Peyer's patch (tissue), 4 donors: ENCODE measurements at regions not wholly inside any gene's neighbourhood (a gene's known extent, or its start where the extent isn't known, plus 50 kb on each side); places are given as distances from the start of the nearest gene placed in this dataset.

ENCODE experiments used
- DNase-seq, 3 donors: peaks; one replicate each; pipeline ENCODE4 v3.0.0-alpha.2; 2017 to 2019
- H3K27ac ChIP-seq, 4 donors: fragments of 200-600 bp; sonication (generic); one replicate each; pipeline ENCODE4 v1.5.1; 2016 to 2019
- H3K27me3 ChIP-seq, 2 donors: fragments of 200-600 bp; sonication (generic); one replicate each; pipeline ENCODE4 v1.5.1; 2019
- H3K36me3 ChIP-seq, 3 donors: fragments of 200-600 bp; sonication (generic); one replicate each; pipeline ENCODE4 v1.5.1; 2016 to 2019
- H3K4me1 ChIP-seq, 4 donors: fragments of 200-600 bp; sonication (generic); one replicate each; pipeline ENCODE4 v1.5.1; 2016 to 2019
- H3K4me3 ChIP-seq, 4 donors: fragments of 200-600 bp; sonication (generic); 1 replicate in 3 of 4; 2 replicates in 1 of 4; pipeline ENCODE4 v1.5.1; 2016 to 2019; ENCODE audit warnings: mild to moderate bottlenecking in 1 of 4
- H3K9me3 ChIP-seq, 4 donors: fragments of 200-600 bp; sonication (generic); one replicate each; pipeline ENCODE4 v1.5.1; 2016 to 2019; ENCODE audit warnings: mild to moderate bottlenecking in 1 of 4
- POLR2A ChIP-seq, 2 donors: fragments of 450-650 bp; IDR thresholded peaks; one replicate each; pipeline ENCODE4 v1.5.1; 2017; ENCODE audit warnings: antibody characterized with exemption in 2 of 2, mild to moderate bottlenecking in 2 of 2, moderate library complexity in 2 of 2
- TF ChIP-seq, protein P1 (sequence below), 6 experiments: fragments of 450-650 bp in 4 of 6; fragments of 200-600 bp in 2 of 6; sonication (generic) in 1 of 6; IDR thresholded peaks; one replicate each; pipeline ENCODE4 v1.5.1; 2017 to 2019; ENCODE audit warnings: antibody characterized with exemption in 6 of 6, mild to moderate bottlenecking in 3 of 6, moderate library complexity in 1 of 6

GRCh38 chr13:50511877-50512341 is 331.6 kb downstream of the DLEU7 start:
- H3K27me3 ChIP-seq, result no peaks in the 10 kb centered on the region

GRCh38 chr13:50512474-50513299 is 330.8 kb downstream of the DLEU7 start:
- Histone ChIP-seq H3K27me3 (no peaks in the 10 kb centered on the region), H3K4me3 (peak overlapping the region; percentile 19 to 42 (median 28)), H3K27ac (peak overlapping the region; percentile 68 to 81 (median 74)), H3K9me3 (no peaks in the 10 kb centered on the region), H3K4me1 (peaks cover 0 to 17% (median 8%) of the 10 kb centered on the region in 4 donors), H3K36me3 (no peaks in the 10 kb centered on the region)
- DNase-seq, result peak in 2 of 3 donors; percentile 80 to 87
- TF ChIP-seq POLR2A (IDR thresholded peaks at IDR 0.05), result peak in 1 of 2 donors; percentile 10
- TF ChIP-seq, protein P1, sequence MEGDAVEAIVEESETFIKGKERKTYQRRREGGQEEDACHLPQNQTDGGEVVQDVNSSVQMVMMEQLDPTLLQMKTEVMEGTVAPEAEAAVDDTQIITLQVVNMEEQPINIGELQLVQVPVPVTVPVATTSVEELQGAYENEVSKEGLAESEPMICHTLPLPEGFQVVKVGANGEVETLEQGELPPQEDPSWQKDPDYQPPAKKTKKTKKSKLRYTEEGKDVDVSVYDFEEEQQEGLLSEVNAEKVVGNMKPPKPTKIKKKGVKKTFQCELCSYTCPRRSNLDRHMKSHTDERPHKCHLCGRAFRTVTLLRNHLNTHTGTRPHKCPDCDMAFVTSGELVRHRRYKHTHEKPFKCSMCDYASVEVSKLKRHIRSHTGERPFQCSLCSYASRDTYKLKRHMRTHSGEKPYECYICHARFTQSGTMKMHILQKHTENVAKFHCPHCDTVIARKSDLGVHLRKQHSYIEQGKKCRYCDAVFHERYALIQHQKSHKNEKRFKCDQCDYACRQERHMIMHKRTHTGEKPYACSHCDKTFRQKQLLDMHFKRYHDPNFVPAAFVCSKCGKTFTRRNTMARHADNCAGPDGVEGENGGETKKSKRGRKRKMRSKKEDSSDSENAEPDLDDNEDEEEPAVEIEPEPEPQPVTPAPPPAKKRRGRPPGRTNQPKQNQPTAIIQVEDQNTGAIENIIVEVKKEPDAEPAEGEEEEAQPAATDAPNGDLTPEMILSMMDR (IDR thresholded peaks at IDR 0.05), result peak in 1 of 6 experiments; percentile 10

More at GRCh38 chr13:50511877-50512341, 331.6 kb downstream of the DLEU7 start:
- H3K4me3 ChIP-seq, result peak overlapping the region; percentile 19 to 42 (median 28)
- H3K9me3 ChIP-seq, result no peaks in the 10 kb centered on the region
- TF ChIP-seq POLR2A (IDR thresholded peaks at IDR 0.05), result no peak
- TF ChIP-seq, protein P1 (IDR thresholded peaks at IDR 0.05), result no peak
- no peak for DNase-seq
- peaks cover 0 to 17% (median 8%) of the 10 kb centered on the region in 4 donors for H3K4me1 ChIP-seq
- peak overlapping the region; percentile 68 to 81 (median 74) for H3K27ac ChIP-seq
- no peaks in the 10 kb centered on the region for H3K36me3 ChIP-seq

DNA sequence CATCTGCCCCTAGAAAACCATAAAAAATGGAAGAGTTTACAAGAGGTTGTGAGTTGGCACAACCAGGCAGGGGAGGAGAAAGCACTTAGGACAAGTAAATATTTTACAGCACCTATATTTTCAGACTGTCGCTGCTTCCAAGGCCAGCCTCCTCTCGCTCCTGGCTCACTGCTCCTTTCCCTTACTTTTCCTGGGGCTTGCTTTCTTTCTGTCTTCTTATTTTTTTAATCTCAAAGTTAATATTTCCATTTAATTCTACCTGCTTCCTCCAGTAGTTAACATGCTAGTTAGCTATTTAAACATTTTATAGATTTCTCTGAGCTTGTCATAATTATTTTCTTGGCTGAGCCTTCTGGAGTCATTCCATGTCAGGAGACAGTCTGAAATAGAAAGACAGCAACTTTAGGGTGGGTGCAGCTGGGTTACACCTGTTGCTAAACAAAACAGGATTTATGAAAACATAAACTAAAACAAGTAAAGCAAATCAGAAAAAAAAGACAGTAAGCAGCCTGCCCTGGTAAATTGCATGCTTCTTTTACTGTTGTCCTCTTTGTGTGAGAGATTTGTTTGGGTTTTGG is 330.1 kb downstream of the DLEU7 start:
- DNase-seq, result no peak
- Histone ChIP-seq H3K4me1 (peaks cover 0 to 17% (median 8%) of the 10 kb centered on the region in 4 donors), H3K27me3 (no peaks in the 10 kb centered on the region), H3K4me3 (no peak overlapping the region), H3K27ac (peak overlapping the region; percentile 68 to 81 (median 74)), H3K36me3 (no peaks in the 10 kb centered on the region), H3K9me3 (no peaks in the 10 kb centered on the region)
- TF ChIP-seq, protein P1 (IDR thresholded peaks at IDR 0.05), result no peak
- TF ChIP-seq POLR2A (IDR thresholded peaks at IDR 0.05), result no peak

- TF ChIP-seq, protein P1 (IDR thresholded peaks at IDR 0.05), result no peak
- TF ChIP-seq POLR2A (IDR thresholded peaks at IDR 0.05), result no peak
- H3K9me3 ChIP-seq, result no peaks in the 10 kb centered on the region
- no peak overlapping the region for H3K27ac ChIP-seq
- H3K4me3 ChIP-seq, result no peak overlapping the region
- no peaks in the 10 kb centered on the region for H3K27me3 ChIP-seq
- DNase-seq, result no peak
- H3K36me3 ChIP-seq, result no peaks in the 10 kb centered on the region
- H3K4me1 ChIP-seq, result peaks cover 0 to 17% (median 8%) of the 10 kb centered on the region in 4 donors
Observed at GRCh38 chr13:50514249-50514648, 329.2 kb downstream of the DLEU7 start.

DNA sequence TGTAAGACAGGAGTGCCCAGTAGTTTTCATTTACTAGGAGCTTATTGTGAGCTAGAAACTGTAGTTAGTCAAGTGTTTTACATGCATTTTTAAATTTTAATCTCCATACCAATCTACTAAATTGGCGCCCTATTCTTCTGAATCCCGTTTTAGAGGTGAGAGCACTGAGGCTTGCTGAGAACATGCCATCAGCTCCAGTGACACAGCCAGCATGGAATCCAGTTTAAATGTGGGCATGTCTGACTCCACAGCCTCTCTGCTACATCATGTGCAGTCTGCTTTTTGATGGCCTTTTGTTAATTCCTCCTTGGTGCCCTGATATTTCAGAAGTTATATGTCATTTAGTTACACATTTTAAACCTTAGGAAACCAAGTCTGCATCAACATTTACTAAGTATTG is 325.4 kb downstream of the DLEU7 start:
- Histone ChIP-seq H3K9me3 (no peaks in the 10 kb centered on the region), H3K27me3 (no peaks in the 10 kb centered on the region), H3K27ac (peak overlapping the region in 1 of 4 donors; percentile 22), H3K36me3 (no peaks in the 10 kb centered on the region), H3K4me3 (no peak overlapping the region), H3K4me1 (peaks cover 0 to 25% (median 5%) of the 10 kb centered on the region in 4 donors)
- TF ChIP-seq, protein P1 (IDR thresholded peaks at IDR 0.05), result no peak
- no peak for TF ChIP-seq POLR2A (IDR thresholded peaks at IDR 0.05)
- DNase-seq, result no peak
